ENCODE measurements at regions not wholly inside any gene's neighbourhood (a gene's known extent, or its start where the extent isn't known, plus 50 kb on each side); places are given as distances from the start of the nearest gene placed in this dataset.

DNA sequence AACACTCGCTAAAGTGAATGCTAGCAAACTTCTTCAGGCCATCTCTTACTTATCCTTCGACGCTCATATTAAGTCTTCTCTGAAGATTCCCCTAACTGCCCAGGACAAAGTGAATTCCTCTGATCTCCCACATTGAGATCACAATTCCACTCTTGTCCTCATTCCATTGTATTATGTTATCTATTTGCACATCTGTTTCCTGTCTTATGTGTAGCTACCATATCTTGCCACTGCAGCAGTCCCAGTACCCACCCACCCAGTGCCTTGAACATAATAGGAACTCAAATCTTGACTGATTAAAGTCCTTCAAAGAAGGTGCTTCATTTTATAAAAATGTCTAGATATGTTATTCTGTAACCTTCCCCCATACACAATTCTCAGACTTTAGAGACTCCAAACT is 702.3 kb downstream of the DIAPH3 start:
- H3K27me3 ChIP-seq (ENCODE audit: insufficient read depth, low read depth, low read length) = no peaks in the 10 kb centered on the region
- H3K9ac ChIP-seq (ENCODE audit: low read length) = no peak overlapping the region
- TF ChIP-seq POLR2AphosphoS5 (IDR thresholded peaks at IDR 0.05) = no peak
- no peak overlapping the region for H3K4me2 ChIP-seq (ENCODE audit: low read length)
- H4K20me1 ChIP-seq (ENCODE audit: insufficient read depth) = no peaks in the 10 kb centered on the region
- no peak overlapping the region for H2AFZ ChIP-seq (ENCODE audit: low read depth, low read length)
- no peaks in the 10 kb centered on the region for H3K79me2 ChIP-seq (replicated peaks; ENCODE audit: insufficient read depth, low read length)
- H3F3A ChIP-seq (ENCODE audit: insufficient read depth, low read length, poor library complexity, severe bottlenecking) = no peaks in the 10 kb centered on the region
- H3K36me3 ChIP-seq (ENCODE audit: insufficient read depth, low read length) = no peaks in the 10 kb centered on the region
- no peak overlapping the region for H3K27ac ChIP-seq (ENCODE audit: low read length)
- H3K9me2 ChIP-seq (ENCODE audit: insufficient read depth, low read length) = no peaks in the 10 kb centered on the region
- no peaks in the 10 kb centered on the region for H3K9me3 ChIP-seq (ENCODE audit: low read length)
- H3K4me3 ChIP-seq (ENCODE audit: low read length) = no peak overlapping the region

DNA sequence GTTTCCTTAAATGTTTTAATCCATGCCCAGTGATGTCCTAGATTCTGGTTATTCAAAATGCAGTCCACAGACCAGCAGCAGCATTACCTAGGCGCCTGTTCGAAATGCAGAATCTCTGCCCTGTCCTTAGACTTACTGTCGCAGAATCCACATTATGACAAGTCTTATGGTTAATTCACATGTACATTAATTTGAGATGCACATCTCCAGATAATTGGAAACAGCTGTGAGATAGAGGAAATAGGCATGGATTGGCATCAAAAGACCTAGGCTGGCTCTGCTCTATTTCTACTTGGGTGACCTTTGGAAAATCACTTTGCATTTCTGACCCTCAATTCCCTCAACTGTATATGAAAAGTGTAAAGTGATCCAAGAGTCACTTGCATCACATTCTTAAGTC is 700.7 kb downstream of the DIAPH3 start:
- Histone ChIP-seq H3K9ac (ENCODE audit: low read length) (no peak overlapping the region), H3K27ac (ENCODE audit: low read length) (peak overlapping the region; percentile 0), H3K27me3 (ENCODE audit: insufficient read depth, low read depth, low read length) (no peaks in the 10 kb centered on the region), H3K79me2 (replicated peaks; ENCODE audit: insufficient read depth, low read length) (no peaks in the 10 kb centered on the region), H3K9me2 (ENCODE audit: insufficient read depth, low read length) (no peaks in the 10 kb centered on the region), H4K20me1 (ENCODE audit: insufficient read depth) (no peaks in the 10 kb centered on the region), H3K4me3 (ENCODE audit: low read length) (no peak overlapping the region), H2AFZ (ENCODE audit: low read depth, low read length) (no peak overlapping the region), H3K4me2 (ENCODE audit: low read length) (no peak overlapping the region), H3F3A (ENCODE audit: insufficient read depth, low read length, poor library complexity, severe bottlenecking) (no peaks in the 10 kb centered on the region), H3K36me3 (ENCODE audit: insufficient read depth, low read length) (no peaks in the 10 kb centered on the region), H3K9me3 (ENCODE audit: low read length) (no peaks in the 10 kb centered on the region)
- no peak for TF ChIP-seq RAD21 (conservative IDR thresholded peaks at IDR 0.05)
- TF ChIP-seq MXI1 (conservative IDR thresholded peaks at IDR 0.05; ENCODE audit: poor library complexity, severe bottlenecking) = no peak
- TF ChIP-seq TAF1 (IDR thresholded peaks at IDR 0.05; ENCODE audit: low read depth) = no peak
- TF ChIP-seq SMC3 (conservative IDR thresholded peaks at IDR 0.05; ENCODE audit: poor library complexity) = no peak
- no peak for TF ChIP-seq POLR2AphosphoS5 (IDR thresholded peaks at IDR 0.05)
- TF ChIP-seq, protein P1, sequence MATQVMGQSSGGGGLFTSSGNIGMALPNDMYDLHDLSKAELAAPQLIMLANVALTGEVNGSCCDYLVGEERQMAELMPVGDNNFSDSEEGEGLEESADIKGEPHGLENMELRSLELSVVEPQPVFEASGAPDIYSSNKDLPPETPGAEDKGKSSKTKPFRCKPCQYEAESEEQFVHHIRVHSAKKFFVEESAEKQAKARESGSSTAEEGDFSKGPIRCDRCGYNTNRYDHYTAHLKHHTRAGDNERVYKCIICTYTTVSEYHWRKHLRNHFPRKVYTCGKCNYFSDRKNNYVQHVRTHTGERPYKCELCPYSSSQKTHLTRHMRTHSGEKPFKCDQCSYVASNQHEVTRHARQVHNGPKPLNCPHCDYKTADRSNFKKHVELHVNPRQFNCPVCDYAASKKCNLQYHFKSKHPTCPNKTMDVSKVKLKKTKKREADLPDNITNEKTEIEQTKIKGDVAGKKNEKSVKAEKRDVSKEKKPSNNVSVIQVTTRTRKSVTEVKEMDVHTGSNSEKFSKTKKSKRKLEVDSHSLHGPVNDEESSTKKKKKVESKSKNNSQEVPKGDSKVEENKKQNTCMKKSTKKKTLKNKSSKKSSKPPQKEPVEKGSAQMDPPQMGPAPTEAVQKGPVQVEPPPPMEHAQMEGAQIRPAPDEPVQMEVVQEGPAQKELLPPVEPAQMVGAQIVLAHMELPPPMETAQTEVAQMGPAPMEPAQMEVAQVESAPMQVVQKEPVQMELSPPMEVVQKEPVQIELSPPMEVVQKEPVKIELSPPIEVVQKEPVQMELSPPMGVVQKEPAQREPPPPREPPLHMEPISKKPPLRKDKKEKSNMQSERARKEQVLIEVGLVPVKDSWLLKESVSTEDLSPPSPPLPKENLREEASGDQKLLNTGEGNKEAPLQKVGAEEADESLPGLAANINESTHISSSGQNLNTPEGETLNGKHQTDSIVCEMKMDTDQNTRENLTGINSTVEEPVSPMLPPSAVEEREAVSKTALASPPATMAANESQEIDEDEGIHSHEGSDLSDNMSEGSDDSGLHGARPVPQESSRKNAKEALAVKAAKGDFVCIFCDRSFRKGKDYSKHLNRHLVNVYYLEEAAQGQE (IDR thresholded peaks at IDR 0.05; ENCODE audit: borderline replicate concordance) = no peak
- TF ChIP-seq, protein P2, sequence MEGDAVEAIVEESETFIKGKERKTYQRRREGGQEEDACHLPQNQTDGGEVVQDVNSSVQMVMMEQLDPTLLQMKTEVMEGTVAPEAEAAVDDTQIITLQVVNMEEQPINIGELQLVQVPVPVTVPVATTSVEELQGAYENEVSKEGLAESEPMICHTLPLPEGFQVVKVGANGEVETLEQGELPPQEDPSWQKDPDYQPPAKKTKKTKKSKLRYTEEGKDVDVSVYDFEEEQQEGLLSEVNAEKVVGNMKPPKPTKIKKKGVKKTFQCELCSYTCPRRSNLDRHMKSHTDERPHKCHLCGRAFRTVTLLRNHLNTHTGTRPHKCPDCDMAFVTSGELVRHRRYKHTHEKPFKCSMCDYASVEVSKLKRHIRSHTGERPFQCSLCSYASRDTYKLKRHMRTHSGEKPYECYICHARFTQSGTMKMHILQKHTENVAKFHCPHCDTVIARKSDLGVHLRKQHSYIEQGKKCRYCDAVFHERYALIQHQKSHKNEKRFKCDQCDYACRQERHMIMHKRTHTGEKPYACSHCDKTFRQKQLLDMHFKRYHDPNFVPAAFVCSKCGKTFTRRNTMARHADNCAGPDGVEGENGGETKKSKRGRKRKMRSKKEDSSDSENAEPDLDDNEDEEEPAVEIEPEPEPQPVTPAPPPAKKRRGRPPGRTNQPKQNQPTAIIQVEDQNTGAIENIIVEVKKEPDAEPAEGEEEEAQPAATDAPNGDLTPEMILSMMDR (IDR thresholded peaks at IDR 0.05; ENCODE audit: poor library complexity, severe bottlenecking) = no peak
- no peak for TF ChIP-seq EZH2 (IDR thresholded peaks at IDR 0.05; ENCODE audit: borderline replicate concordance, insufficient read depth, low read length, poor library complexity, severe bottlenecking)
- TF ChIP-seq EP300 (conservative IDR thresholded peaks at IDR 0.05; ENCODE audit: poor library complexity, severe bottlenecking) = no peak

DNA sequence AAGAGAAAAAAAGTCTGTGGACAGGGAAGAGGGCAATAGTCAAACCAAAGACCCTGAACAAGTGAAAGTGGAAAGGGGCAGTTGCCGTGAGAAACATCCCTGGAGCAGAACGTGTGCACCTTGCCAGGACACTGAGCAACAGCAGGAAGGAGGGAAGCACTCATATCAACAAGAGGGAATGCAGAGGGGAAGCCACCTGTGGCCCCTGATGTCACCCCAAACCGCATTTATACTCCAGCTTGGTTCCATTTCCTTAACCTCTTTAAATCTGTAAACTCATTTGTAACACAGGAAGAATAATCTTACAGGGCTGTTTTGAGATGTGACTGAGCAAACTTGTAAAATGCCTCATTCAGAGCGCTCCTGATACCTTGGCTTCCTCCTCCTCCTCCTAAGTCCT is 698.8 kb downstream of the DIAPH3 start:
- no peaks in the 10 kb centered on the region for H3K27me3 ChIP-seq (ENCODE audit: insufficient read depth, low read depth, low read length)
- H3F3A ChIP-seq (ENCODE audit: insufficient read depth, low read length, poor library complexity, severe bottlenecking) = no peaks in the 10 kb centered on the region
- H3K9me2 ChIP-seq (ENCODE audit: insufficient read depth, low read length) = no peaks in the 10 kb centered on the region
- no peaks in the 10 kb centered on the region for H3K9me3 ChIP-seq (ENCODE audit: low read length)
- TF ChIP-seq, protein P1 (IDR thresholded peaks at IDR 0.05; ENCODE audit: borderline replicate concordance) = no peak
- TF ChIP-seq RAD21 (conservative IDR thresholded peaks at IDR 0.05) (no peak), POLR2AphosphoS5 (IDR thresholded peaks at IDR 0.05) (no peak), EZH2 (IDR thresholded peaks at IDR 0.05; ENCODE audit: borderline replicate concordance, insufficient read depth, low read length, poor library complexity, severe bottlenecking) (no peak), TAF1 (IDR thresholded peaks at IDR 0.05; ENCODE audit: low read depth) (no peak), SMC3 (conservative IDR thresholded peaks at IDR 0.05; ENCODE audit: poor library complexity) (no peak), EP300 (conservative IDR thresholded peaks at IDR 0.05; ENCODE audit: poor library complexity, severe bottlenecking) (no peak), MXI1 (conservative IDR thresholded peaks at IDR 0.05; ENCODE audit: poor library complexity, severe bottlenecking) (no peak)
- TF ChIP-seq, protein P2 (IDR thresholded peaks at IDR 0.05; ENCODE audit: poor library complexity, severe bottlenecking) = no peak
- H2AFZ ChIP-seq (ENCODE audit: low read depth, low read length) = no peak overlapping the region
- no peaks in the 10 kb centered on the region for H4K20me1 ChIP-seq (ENCODE audit: insufficient read depth)
- no peak overlapping the region for H3K9ac ChIP-seq (ENCODE audit: low read length)
- H3K36me3 ChIP-seq (ENCODE audit: insufficient read depth, low read length) = no peaks in the 10 kb centered on the region
- no peak overlapping the region for H3K4me3 ChIP-seq (ENCODE audit: low read length)
- no peaks in the 10 kb centered on the region for H3K79me2 ChIP-seq (replicated peaks; ENCODE audit: insufficient read depth, low read length)
- H3K4me2 ChIP-seq (ENCODE audit: low read length) = no peak overlapping the region
- no peak overlapping the region for H3K27ac ChIP-seq (ENCODE audit: low read length)
